GM19035 (cell line): ENCODE measurements at regions not wholly inside any gene's neighbourhood (a gene's known extent, or its start where the extent isn't known, plus 50 kb on each side); places are given as distances from the start of the nearest gene placed in this dataset.
"Not testable (repeated sequence)": the region's sequence is repeated elsewhere in the genome, so short reads cannot be mapped to it uniquely, and the experiment has no call there.

Experiments used
- ATAC-seq: cut with Tn5 transposase; IDR thresholded peaks from one replicate; pipeline ENCODE4 v1.9.1; 2021; ENCODE audit not compliant: unreplicated experiment

DNA sequence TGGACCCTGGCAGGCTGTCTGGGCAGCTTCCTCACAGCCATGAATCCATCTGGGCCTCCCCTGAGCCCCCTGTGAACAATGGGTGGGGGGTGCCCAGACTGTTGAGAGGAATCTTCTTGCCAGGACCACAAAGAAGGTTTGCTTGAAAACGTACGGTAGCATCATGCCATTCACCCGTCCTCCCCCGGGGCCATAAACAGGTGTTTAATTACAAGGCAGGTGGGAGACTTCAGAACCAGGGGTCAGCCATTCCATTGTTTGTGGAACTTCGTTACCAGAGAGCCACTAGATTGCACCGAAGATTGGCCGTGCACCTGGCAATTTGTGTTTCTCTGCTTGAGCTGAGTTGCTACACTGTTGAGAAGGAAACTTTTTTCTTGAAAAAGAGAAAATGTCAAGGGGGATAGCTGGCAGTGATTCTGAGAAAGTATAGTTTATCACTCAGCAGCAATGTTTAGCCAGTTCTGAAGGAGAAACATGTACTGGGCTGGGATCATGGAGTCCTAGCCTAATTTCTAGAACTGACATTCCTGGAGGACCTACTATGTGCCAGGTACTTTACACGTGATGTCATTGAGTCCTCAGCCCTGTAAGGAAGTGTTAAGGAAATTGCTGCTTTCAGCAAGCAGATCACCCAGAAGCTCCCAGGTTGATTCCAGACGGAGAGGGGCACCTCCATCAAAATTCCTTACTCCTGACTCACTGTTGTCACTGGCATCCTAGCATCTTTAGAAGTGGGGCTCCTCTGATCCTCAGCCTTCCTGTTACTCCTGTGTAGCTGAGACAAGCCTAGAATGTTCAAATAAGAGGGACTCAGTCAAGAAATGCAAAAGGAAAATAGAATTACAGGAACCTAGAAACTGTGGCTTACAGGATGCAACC is 103.8 kb upstream of the UBE2E1 start:
- ATAC-seq: no peak

DNA sequence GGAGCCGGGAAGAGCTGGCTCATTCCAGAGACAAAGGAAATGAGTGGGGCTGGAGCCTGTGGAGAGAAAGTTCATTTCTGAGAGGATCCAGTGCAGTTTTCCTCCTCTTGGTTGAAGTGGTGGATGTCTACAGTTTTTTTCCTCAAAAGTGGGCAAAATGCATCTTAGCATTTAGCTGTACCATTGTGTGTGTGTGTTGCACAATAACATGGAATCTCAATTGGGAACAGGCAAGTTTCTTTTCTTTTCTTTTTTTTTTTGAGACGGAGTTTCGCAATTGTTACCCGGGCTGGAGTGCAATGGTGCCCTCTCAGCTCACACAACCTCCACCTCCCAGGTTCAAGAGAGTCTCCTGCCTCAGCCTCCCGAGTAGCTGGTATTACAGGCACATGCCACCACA is 101.5 kb upstream of the UBE2E1 start:
- no peak for ATAC-seq

DNA sequence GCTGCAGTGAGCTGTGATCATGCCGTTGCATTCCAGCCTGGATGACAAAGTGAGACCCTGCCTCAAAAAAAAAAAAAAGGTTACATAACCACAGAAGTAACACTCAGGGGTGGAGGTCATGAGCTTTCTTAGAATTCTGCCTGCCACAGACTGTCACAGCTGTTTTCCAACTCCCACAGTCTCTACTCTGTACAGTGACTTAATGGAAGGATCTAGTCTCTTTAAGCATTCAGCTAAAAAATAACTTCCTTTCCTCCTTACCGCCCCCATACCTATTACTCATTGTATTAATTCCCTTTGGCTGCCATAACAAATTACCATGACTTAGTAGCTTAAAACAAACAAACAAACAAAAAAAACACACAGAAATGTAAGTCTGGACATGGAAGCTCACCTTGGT is 99.6 kb upstream of the UBE2E1 start:
- ATAC-seq: no peak

DNA sequence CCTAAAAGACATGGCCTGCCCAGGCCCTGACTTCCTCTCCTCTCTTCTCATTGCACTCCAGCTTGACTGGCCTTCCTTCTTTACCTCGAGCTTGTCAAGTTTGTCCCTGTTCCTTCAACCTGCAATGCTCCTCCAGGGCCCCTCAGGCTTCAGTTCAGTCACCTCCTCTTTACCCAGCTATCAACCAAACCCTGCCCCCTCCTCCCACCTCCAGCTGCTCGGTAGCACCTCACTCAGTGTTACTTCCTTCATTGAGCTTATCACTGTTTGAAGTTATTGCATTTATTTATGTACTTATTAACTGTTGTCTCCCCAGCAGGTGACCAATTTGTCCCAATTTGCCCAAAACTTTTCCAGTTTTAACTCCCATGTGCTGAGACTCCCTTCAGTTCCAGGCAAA is 95.8 kb upstream of the UBE2E1 start:
- no peak for ATAC-seq

GRCh38 chr3:23710555-23710954 is 95.2 kb upstream of the UBE2E1 start:
- no peak for ATAC-seq

GRCh38 chr3:23711916-23712494 is 93.8 kb upstream of the UBE2E1 start:
- peak; percentile 80 for ATAC-seq

- no peak for ATAC-seq
Observed at GRCh38 chr3:23712656-23713559, 92.8 kb upstream of the UBE2E1 start.

DNA sequence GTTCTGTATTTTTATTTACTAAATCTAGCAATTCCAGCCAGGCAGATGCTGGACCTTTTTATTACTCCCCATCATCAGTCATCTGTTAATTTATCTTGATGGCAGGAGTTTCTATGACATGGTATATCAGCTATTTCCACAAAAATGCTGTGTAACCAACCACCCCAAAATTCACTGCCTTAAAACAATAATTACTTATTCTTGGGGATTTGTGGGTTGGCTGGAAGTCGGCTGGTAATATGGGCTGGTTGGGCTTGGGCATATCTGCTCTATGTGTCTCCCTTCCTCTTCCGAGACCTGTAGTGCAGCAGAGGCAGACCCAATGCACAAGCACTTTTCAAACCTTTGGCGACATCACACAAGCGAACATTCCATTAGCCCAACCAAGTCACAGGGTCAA is 92.1 kb upstream of the UBE2E1 start:
- no peak for ATAC-seq

DNA sequence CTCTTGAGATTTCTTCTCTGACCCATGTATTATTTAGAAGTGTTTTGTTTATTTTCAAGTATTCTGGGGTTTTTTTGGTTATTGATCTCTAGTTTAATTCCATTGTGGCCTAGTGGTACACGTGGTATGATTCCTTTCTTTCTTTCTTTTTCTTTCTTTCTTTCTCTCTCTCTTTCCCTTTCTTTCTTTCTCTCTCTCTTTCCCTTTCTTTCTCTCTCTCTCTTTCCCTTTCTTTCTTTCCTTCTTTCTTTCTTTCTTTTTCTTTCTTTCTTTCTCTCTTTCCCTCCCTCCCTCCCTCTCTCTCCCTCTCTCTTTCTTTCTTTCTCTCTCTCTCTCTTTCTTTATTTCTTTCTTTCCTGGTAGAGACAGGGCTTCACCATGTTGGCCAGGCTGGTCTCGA is 85.7 kb upstream of the UBE2E1 start:
- no peak for ATAC-seq

GRCh38 chr3:23720885-23721284 is 84.9 kb upstream of the UBE2E1 start:
- ATAC-seq: no peak

DNA sequence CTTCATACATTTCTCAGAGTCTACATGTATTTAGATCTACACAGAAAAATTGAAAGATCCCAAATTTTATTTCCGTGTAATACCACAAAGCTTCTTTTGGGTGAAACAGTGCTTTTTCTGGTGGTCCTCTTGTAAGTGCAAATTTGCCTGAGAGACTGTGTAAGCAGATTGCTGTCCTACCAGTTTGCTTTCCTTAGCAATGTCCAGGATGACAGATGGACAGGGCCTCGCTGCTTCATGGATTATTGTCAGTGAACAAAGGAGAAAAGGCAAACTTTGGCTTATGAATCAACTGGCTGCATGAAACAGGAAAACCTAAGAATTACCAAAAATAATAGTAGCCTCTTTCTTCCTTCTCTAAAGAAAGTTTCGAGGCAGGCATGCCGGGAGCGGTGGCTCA is 82.6 kb upstream of the UBE2E1 start:
- no peak for ATAC-seq

- ATAC-seq: no peak
Observed at GRCh38 chr3:23723930-23724329, 81.8 kb upstream of the UBE2E1 start.

DNA sequence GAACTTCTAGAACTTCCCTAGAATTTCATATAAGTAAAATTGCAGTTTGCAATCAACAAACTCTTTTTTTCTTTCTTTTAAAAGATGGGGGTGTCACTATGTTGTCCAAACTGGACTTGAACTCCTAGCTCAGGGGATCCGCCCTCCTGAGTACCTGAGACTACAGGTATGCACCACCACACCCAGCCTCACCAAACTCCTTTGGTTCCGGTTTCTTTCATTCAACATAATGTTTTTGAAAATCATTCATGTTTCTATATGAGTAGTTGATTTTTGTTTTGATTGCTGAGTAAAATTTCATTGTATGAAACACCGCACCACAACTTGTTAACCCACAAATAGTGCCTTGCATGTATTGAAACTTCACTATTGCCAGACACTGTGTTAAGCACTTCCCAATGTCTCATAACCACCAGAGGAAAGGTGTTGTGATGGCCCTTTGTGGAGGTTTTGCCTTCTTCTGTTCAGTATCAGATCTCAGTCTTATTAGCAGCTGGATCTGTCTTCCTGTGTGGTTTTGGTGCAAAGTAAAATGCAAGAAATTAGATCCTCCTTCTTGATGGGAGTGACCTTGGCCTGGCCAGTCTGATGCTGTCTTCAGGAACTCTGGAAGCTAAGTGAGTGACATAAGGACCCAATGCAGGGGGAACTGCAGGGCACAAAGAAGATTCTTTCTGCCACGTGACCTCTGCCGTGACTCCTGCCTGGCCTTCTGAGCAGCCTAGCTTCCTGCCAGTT is 78.8 kb upstream of the UBE2E1 start:
- peak; percentile 60 for ATAC-seq

DNA sequence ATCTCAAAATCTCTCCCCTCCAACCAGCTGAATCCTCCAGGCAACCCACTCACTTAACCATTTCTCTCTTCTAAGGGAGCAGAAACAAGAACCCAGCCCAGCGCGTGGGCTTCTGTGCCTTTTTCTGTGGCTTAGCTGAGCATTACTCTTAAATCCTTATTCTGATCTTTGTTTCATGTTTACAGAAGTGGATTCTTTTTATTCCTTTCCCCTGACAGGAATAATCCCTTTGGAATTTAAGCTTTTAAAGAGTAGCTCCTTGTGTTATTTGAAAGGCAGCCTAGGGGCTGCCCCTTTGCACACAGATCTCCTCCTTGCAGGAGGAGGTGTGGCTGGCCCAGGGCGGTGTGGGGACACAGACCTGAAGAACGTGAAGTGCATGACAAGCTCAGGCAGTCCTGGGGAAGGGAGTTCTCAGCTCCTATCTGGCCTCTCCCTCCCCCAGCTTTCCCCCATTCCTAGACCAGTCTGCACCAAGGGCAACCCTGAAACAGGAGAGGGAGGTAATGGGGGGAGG is 77.1 kb upstream of the UBE2E1 start:
- ATAC-seq: no peak

- ATAC-seq: not testable (repeated sequence)
Observed at GRCh38 chr3:23729362-23729761, 76.4 kb upstream of the UBE2E1 start.

- no peak for ATAC-seq
Observed at GRCh38 chr3:23734481-23734880, 71.3 kb upstream of the UBE2E1 start.

GRCh38 chr3:23735062-23735461 is 70.7 kb upstream of the UBE2E1 start:
- no peak for ATAC-seq

DNA sequence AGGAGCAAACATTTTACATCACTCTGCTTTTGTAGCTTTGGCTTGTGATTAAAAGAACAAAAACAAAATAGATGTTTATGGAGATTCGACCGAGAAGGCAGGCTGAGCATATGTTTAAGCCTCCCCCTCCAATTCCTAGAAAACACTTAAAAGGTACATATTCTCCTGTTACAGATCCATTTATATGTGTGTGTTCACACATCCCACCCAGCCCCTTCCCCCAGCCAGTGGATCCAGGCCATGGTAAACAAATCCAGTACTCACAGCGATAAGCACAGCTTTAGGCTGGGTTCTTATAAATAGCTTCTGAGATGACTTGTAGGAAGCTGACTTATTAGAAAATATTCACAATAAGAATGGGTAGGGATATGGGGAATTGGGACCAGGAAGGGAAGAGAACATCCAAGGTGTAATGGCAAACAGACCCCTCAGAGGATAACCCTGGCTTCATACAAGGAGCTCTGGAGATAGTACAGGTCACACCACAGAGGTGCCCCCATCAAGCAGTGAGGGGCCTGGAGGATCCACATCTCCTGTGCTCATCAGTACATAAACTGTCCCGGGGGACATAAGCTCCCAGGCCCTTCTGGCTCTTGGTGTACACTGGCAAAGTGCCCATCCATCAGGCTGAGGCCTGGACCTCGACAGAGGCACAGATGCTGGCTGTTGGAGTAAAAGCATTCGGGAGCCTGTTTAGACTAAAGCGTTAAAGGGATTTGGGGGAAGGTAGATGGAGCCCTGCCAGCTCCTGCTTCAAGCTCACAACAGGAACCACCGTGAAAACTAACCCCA is 70.0 kb upstream of the UBE2E1 start:
- no peak for ATAC-seq

DNA sequence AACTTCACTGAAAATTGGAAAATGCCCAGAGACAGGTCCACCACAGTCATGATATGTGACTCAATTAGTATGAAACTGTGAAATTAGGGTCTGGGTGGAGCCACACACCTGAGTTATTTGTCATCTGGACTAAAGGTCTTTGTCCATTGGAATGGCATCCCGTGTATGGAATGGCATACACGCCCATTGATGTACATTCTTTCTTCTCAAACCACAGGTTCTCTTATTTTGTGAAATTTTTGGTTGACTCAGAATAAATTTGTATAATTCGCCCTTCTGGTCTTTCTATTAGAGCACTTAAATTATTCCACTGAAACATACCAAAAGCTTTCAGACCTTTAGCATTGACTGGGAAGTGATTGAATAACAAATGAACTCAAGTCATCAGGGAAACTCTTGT is 66.8 kb upstream of the UBE2E1 start:
- no peak for ATAC-seq

GRCh38 chr3:23739536-23739935 is 66.2 kb upstream of the UBE2E1 start:
- no peak for ATAC-seq
